Limb (tissue), 2 donors: ENCODE measurements at regions not wholly inside any gene's neighbourhood (a gene's known extent, or its start where the extent isn't known, plus 50 kb on each side); places are given as distances from the start of the nearest gene placed in this dataset.

Experiments
- DNase-seq, 2 donors: peaks; one replicate each; pipeline ENCODE4 v3.0.0-alpha.2; 2016; ENCODE audit errors: extremely low spot score in 2 of 2

GRCh38 chr20:7496394-7496991, 443.8 kb downstream of the HAO1 start:
- no peak for DNase-seq

GRCh38 chr20:7497985-7498384, 442.3 kb downstream of the HAO1 start:
- DNase-seq = no peak

- DNase-seq = no peak
Observed at GRCh38 chr20:7499201-7499600, 441.1 kb downstream of the HAO1 start.

GRCh38 chr20:7500231-7500663, 440.0 kb downstream of the HAO1 start:
- DNase-seq = no peak

GRCh38 chr20:7503501-7503900, 436.8 kb downstream of the HAO1 start:
- peak in 1 of 2 donors; percentile 36 for DNase-seq

- no peak for DNase-seq
Observed at GRCh38 chr20:7505152-7505834, 435.0 kb downstream of the HAO1 start.

- DNase-seq = no peak
Observed at GRCh38 chr20:7505835-7506221, 434.4 kb downstream of the HAO1 start.

- peak in 1 of 2 donors; percentile 86 for DNase-seq
Observed at GRCh38 chr20:7516621-7517111, 423.6 kb downstream of the HAO1 start.

- no peak for DNase-seq
Observed at GRCh38 chr20:7520361-7520760, 419.9 kb downstream of the HAO1 start.

- no peak for DNase-seq
Observed at GRCh38 chr20:7523288-7523687, 417.0 kb downstream of the HAO1 start.

- no peak for DNase-seq
Observed at GRCh38 chr20:7540018-7540417, 400.2 kb downstream of the HAO1 start.

GRCh38 chr20:7540923-7541322, 399.3 kb downstream of the HAO1 start:
- DNase-seq = no peak

- no peak for DNase-seq
Observed at GRCh38 chr20:7571101-7571500, 369.2 kb downstream of the HAO1 start.

GRCh38 chr20:7571521-7572055, 368.7 kb downstream of the HAO1 start:
- DNase-seq = peak in 1 of 2 donors; percentile 26

- no peak for DNase-seq
Observed at GRCh38 chr20:7579888-7580287, 360.4 kb downstream of the HAO1 start.

- DNase-seq = no peak
Observed at GRCh38 chr20:7585126-7585679, 355.1 kb downstream of the HAO1 start.

GRCh38 chr20:7586481-7586880, 353.8 kb downstream of the HAO1 start:
- no peak for DNase-seq

- no peak for DNase-seq
Observed at GRCh38 chr20:7589164-7589563, 351.1 kb downstream of the HAO1 start.

- DNase-seq = no peak
Observed at GRCh38 chr20:7596541-7596940, 343.7 kb downstream of the HAO1 start.

GRCh38 chr20:7601431-7601830, 338.8 kb downstream of the HAO1 start:
- DNase-seq = no peak

- no peak for DNase-seq
Observed at GRCh38 chr20:7606941-7607340, 333.3 kb downstream of the HAO1 start.

GRCh38 chr20:7608250-7608649, 332.0 kb downstream of the HAO1 start:
- DNase-seq = no peak

- no peak for DNase-seq
Observed at GRCh38 chr20:7609251-7609650, 331.0 kb downstream of the HAO1 start.
